ENCODE measurements at regions not wholly inside any gene's neighbourhood (a gene's known extent, or its start where the extent isn't known, plus 50 kb on each side); places are given as distances from the start of the nearest gene placed in this dataset.

GRCh38 chr2:217402761-217403383, 543.0 kb upstream of the TNP1 start:
- Histone ChIP-seq H3K27ac (ENCODE audit: low read length) (no peak overlapping the region), H3K4me3 (ENCODE audit: low read length) (no peak overlapping the region), H3K4me2 (ENCODE audit: low read depth, low read length, poor library complexity, severe bottlenecking) (no peak overlapping the region), H3K9ac (ENCODE audit: low read length) (no peak overlapping the region), H3K9me2 (replicated peaks; ENCODE audit: insufficient read depth, low read length) (no peaks in the 10 kb centered on the region), H3K79me2 (ENCODE audit: low read length) (no peaks in the 10 kb centered on the region), H2AFZ (ENCODE audit: low read length) (no peak overlapping the region), H3K9me3 (ENCODE audit: low read length) (no peaks in the 10 kb centered on the region), H4K20me1 (ENCODE audit: insufficient read depth, low read depth, low read length) (no peaks in the 10 kb centered on the region), H3K27me3 (ENCODE audit: low read length) (no peaks in the 10 kb centered on the region), H3K36me3 (ENCODE audit: insufficient read depth, low read length) (no peaks in the 10 kb centered on the region), H3K4me1 (ENCODE audit: low read length) (peaks cover 11% of the 10 kb centered on the region)
- DNase-seq, result no peak

- no peak overlapping the region for H3K4me3 ChIP-seq (ENCODE audit: low read length)
- H3K9me2 ChIP-seq (replicated peaks; ENCODE audit: insufficient read depth, low read length), result no peaks in the 10 kb centered on the region
- no peak overlapping the region for H3K4me2 ChIP-seq (ENCODE audit: low read depth, low read length, poor library complexity, severe bottlenecking)
- H4K20me1 ChIP-seq (ENCODE audit: insufficient read depth, low read depth, low read length), result no peaks in the 10 kb centered on the region
- H3K9me3 ChIP-seq (ENCODE audit: low read length), result no peaks in the 10 kb centered on the region
- H3K79me2 ChIP-seq (ENCODE audit: low read length), result no peaks in the 10 kb centered on the region
- H2AFZ ChIP-seq (ENCODE audit: low read length), result no peak overlapping the region
- no peaks in the 10 kb centered on the region for H3K27me3 ChIP-seq (ENCODE audit: low read length)
- no peak overlapping the region for H3K27ac ChIP-seq (ENCODE audit: low read length)
- no peaks in the 10 kb centered on the region for H3K36me3 ChIP-seq (ENCODE audit: insufficient read depth, low read length)
- H3K9ac ChIP-seq (ENCODE audit: low read length), result no peak overlapping the region
- peaks cover 11% of the 10 kb centered on the region for H3K4me1 ChIP-seq (ENCODE audit: low read length)
- DNase-seq, result no peak
Measured at GRCh38 chr2:217402144-217402543, 542.3 kb upstream of the TNP1 start.

GRCh38 chr2:217399291-217399690, 539.4 kb upstream of the TNP1 start:
- Histone ChIP-seq H3K36me3 (ENCODE audit: insufficient read depth, low read length) (no peaks in the 10 kb centered on the region), H4K20me1 (ENCODE audit: insufficient read depth, low read depth, low read length) (no peaks in the 10 kb centered on the region), H3K9ac (ENCODE audit: low read length) (peak overlapping the region; percentile 57), H3K9me2 (replicated peaks; ENCODE audit: insufficient read depth, low read length) (no peaks in the 10 kb centered on the region), H3K79me2 (ENCODE audit: low read length) (no peaks in the 10 kb centered on the region), H3K4me1 (ENCODE audit: low read length) (peaks cover 14% of the 10 kb centered on the region), H3K27me3 (ENCODE audit: low read length) (no peaks in the 10 kb centered on the region), H3K4me3 (ENCODE audit: low read length) (peak overlapping the region; percentile 62), H2AFZ (ENCODE audit: low read length) (no peak overlapping the region), H3K27ac (ENCODE audit: low read length) (no peak overlapping the region), H3K4me2 (ENCODE audit: low read depth, low read length, poor library complexity, severe bottlenecking) (peak overlapping the region; percentile 57), H3K9me3 (ENCODE audit: low read length) (no peaks in the 10 kb centered on the region)
- no peak for DNase-seq

- Histone ChIP-seq H3K4me2 (ENCODE audit: low read depth, low read length, poor library complexity, severe bottlenecking) (peak overlapping the region; percentile 57), H3K4me3 (ENCODE audit: low read length) (peak overlapping the region; percentile 62), H3K27me3 (ENCODE audit: low read length) (no peaks in the 10 kb centered on the region), H4K20me1 (ENCODE audit: insufficient read depth, low read depth, low read length) (no peaks in the 10 kb centered on the region), H3K79me2 (ENCODE audit: low read length) (no peaks in the 10 kb centered on the region), H3K9me3 (ENCODE audit: low read length) (no peaks in the 10 kb centered on the region), H3K4me1 (ENCODE audit: low read length) (peaks cover 16% of the 10 kb centered on the region), H3K36me3 (ENCODE audit: insufficient read depth, low read length) (no peaks in the 10 kb centered on the region), H3K27ac (ENCODE audit: low read length) (no peak overlapping the region), H3K9ac (ENCODE audit: low read length) (peak overlapping the region; percentile 57), H3K9me2 (replicated peaks; ENCODE audit: insufficient read depth, low read length) (no peaks in the 10 kb centered on the region), H2AFZ (ENCODE audit: low read length) (peak overlapping the region; percentile 23; the same call in 1 of the 2 replicates)
- peak; percentile 88 for DNase-seq
Measured at GRCh38 chr2:217398860-217399259, 539.0 kb upstream of the TNP1 start.

GRCh38 chr2:217398101-217398500, 538.2 kb upstream of the TNP1 start:
- Histone ChIP-seq H3K36me3 (ENCODE audit: insufficient read depth, low read length) (no peaks in the 10 kb centered on the region), H3K79me2 (ENCODE audit: low read length) (no peaks in the 10 kb centered on the region), H3K27me3 (ENCODE audit: low read length) (no peaks in the 10 kb centered on the region), H3K4me3 (ENCODE audit: low read length) (no peak overlapping the region), H3K9me2 (replicated peaks; ENCODE audit: insufficient read depth, low read length) (no peaks in the 10 kb centered on the region), H3K9me3 (ENCODE audit: low read length) (no peaks in the 10 kb centered on the region), H2AFZ (ENCODE audit: low read length) (no peak overlapping the region), H3K27ac (ENCODE audit: low read length) (no peak overlapping the region), H3K9ac (ENCODE audit: low read length) (peak overlapping the region; percentile 57; the same call in 1 of the 2 replicates), H4K20me1 (ENCODE audit: insufficient read depth, low read depth, low read length) (no peaks in the 10 kb centered on the region), H3K4me1 (ENCODE audit: low read length) (peaks cover 19% of the 10 kb centered on the region), H3K4me2 (ENCODE audit: low read depth, low read length, poor library complexity, severe bottlenecking) (peak overlapping the region; percentile 57)
- no peak for DNase-seq

GRCh38 chr2:217396586-217396985, 536.7 kb upstream of the TNP1 start:
- no peak overlapping the region for H3K4me2 ChIP-seq (ENCODE audit: low read depth, low read length, poor library complexity, severe bottlenecking)
- H3K27me3 ChIP-seq (ENCODE audit: low read length), result no peaks in the 10 kb centered on the region
- H3K9ac ChIP-seq (ENCODE audit: low read length), result no peak overlapping the region
- no peaks in the 10 kb centered on the region for H3K36me3 ChIP-seq (ENCODE audit: insufficient read depth, low read length)
- no peak overlapping the region for H3K4me3 ChIP-seq (ENCODE audit: low read length)
- H2AFZ ChIP-seq (ENCODE audit: low read length), result no peak overlapping the region
- H4K20me1 ChIP-seq (ENCODE audit: insufficient read depth, low read depth, low read length), result no peaks in the 10 kb centered on the region
- no peaks in the 10 kb centered on the region for H3K79me2 ChIP-seq (ENCODE audit: low read length)
- DNase-seq, result no peak
- no peak overlapping the region for H3K27ac ChIP-seq (ENCODE audit: low read length)
- H3K9me3 ChIP-seq (ENCODE audit: low read length), result no peaks in the 10 kb centered on the region
- no peaks in the 10 kb centered on the region for H3K9me2 ChIP-seq (replicated peaks; ENCODE audit: insufficient read depth, low read length)
- peaks cover 19% of the 10 kb centered on the region for H3K4me1 ChIP-seq (ENCODE audit: low read length)

GRCh38 chr2:217396165-217396564, 536.3 kb upstream of the TNP1 start:
- Histone ChIP-seq H3K9me2 (replicated peaks; ENCODE audit: insufficient read depth, low read length) (no peaks in the 10 kb centered on the region), H3K4me1 (ENCODE audit: low read length) (peaks cover 19% of the 10 kb centered on the region), H3K9ac (ENCODE audit: low read length) (no peak overlapping the region), H3K79me2 (ENCODE audit: low read length) (no peaks in the 10 kb centered on the region), H3K9me3 (ENCODE audit: low read length) (no peaks in the 10 kb centered on the region), H3K36me3 (ENCODE audit: insufficient read depth, low read length) (no peaks in the 10 kb centered on the region), H3K4me2 (ENCODE audit: low read depth, low read length, poor library complexity, severe bottlenecking) (no peak overlapping the region), H3K27ac (ENCODE audit: low read length) (no peak overlapping the region), H3K27me3 (ENCODE audit: low read length) (no peaks in the 10 kb centered on the region), H4K20me1 (ENCODE audit: insufficient read depth, low read depth, low read length) (no peaks in the 10 kb centered on the region), H3K4me3 (ENCODE audit: low read length) (no peak overlapping the region), H2AFZ (ENCODE audit: low read length) (no peak overlapping the region)
- DNase-seq, result no peak

- Histone ChIP-seq H3K79me2 (ENCODE audit: low read length) (no peaks in the 10 kb centered on the region), H2AFZ (ENCODE audit: low read length) (no peak overlapping the region), H3K4me3 (ENCODE audit: low read length) (no peak overlapping the region), H3K9ac (ENCODE audit: low read length) (no peak overlapping the region), H3K27ac (ENCODE audit: low read length) (no peak overlapping the region), H4K20me1 (ENCODE audit: insufficient read depth, low read depth, low read length) (no peaks in the 10 kb centered on the region), H3K4me2 (ENCODE audit: low read depth, low read length, poor library complexity, severe bottlenecking) (no peak overlapping the region), H3K4me1 (ENCODE audit: low read length) (peaks cover 19% of the 10 kb centered on the region), H3K9me2 (replicated peaks; ENCODE audit: insufficient read depth, low read length) (no peaks in the 10 kb centered on the region), H3K9me3 (ENCODE audit: low read length) (no peaks in the 10 kb centered on the region), H3K27me3 (ENCODE audit: low read length) (no peaks in the 10 kb centered on the region), H3K36me3 (ENCODE audit: insufficient read depth, low read length) (no peaks in the 10 kb centered on the region)
- DNase-seq, result no peak
Measured at GRCh38 chr2:217394510-217395351, 534.9 kb upstream of the TNP1 start.
